Spinal cord (tissue), 9 donors: ENCODE measurements at regions not wholly inside any gene's neighbourhood (a gene's known extent, or its start where the extent isn't known, plus 50 kb on each side); places are given as distances from the start of the nearest gene placed in this dataset.

ENCODE experiments used
- DNase-seq, 6 donors: peaks; one replicate each; pipeline versions ENCODE4 v3.0.0 to v3.0.0-alpha.2; 2013 to 2015; ENCODE audit warnings: low spot score in 6 of 6, low read depth in 4 of 6
- H3K27ac ChIP-seq: one replicate; pipeline ENCODE4 v1.5.1; 2013; ENCODE audit warnings: low read depth, low read length, control low read depth
- H3K27me3 ChIP-seq: one replicate; pipeline ENCODE4 v1.6.1; 2013; ENCODE audit warnings: low read length; ENCODE audit not compliant: control insufficient read depth, insufficient read depth
- H3K36me3 ChIP-seq: one replicate; pipeline ENCODE4 v1.6.1; 2013; ENCODE audit warnings: low read length; ENCODE audit not compliant: control insufficient read depth, insufficient read depth
- H3K4me1 ChIP-seq: one replicate; pipeline ENCODE4 v1.6.1; 2013; ENCODE audit warnings: low read length; ENCODE audit not compliant: control insufficient read depth, insufficient read depth
- H3K4me3 ChIP-seq: one replicate; pipeline ENCODE4 v1.5.1; 2013; ENCODE audit warnings: low read depth, low read length, control low read depth
- H3K9me3 ChIP-seq: one replicate; pipeline ENCODE4 v1.6.1; 2013; ENCODE audit warnings: low read length; ENCODE audit not compliant: control insufficient read depth, insufficient read depth
- WGBS: methylation state at CpG from one replicate; pipeline ENCODE4 v1.1.5; 2013; ENCODE audit warnings: missing lambda C conversion rate; ENCODE audit not compliant: insufficient coverage; 5-methylcytosine and 5-hydroxymethylcytosine counted together
- donor health status: healthy.

GRCh38 chr6:153852034-153852433 is 187.0 kb upstream of the OPRM1 start:
- no peaks in the 10 kb centered on the region for H3K4me1 ChIP-seq
- no peak overlapping the region for H3K27ac ChIP-seq
- H3K4me3 ChIP-seq: no peak overlapping the region
- H3K27me3 ChIP-seq: no peaks in the 10 kb centered on the region
- DNase-seq: no peak
- WGBS: 71% methylated on average over 1 of the region's 3 CpGs
- H3K9me3 ChIP-seq: no peaks in the 10 kb centered on the region
- H3K36me3 ChIP-seq: no peaks in the 10 kb centered on the region

- WGBS: 100% methylated on average over 1 of the region's 1 CpG
- no peaks in the 10 kb centered on the region for H3K9me3 ChIP-seq
- H3K27ac ChIP-seq: no peak overlapping the region
- no peak overlapping the region for H3K4me3 ChIP-seq
- no peaks in the 10 kb centered on the region for H3K27me3 ChIP-seq
- peak in 1 of 6 donors; percentile 24 for DNase-seq
- H3K4me1 ChIP-seq: no peaks in the 10 kb centered on the region
- no peaks in the 10 kb centered on the region for H3K36me3 ChIP-seq
Measured at GRCh38 chr6:153849072-153849779, 189.8 kb upstream of the OPRM1 start.

- H3K27me3 ChIP-seq: no peaks in the 10 kb centered on the region
- no peak overlapping the region for H3K27ac ChIP-seq
- H3K36me3 ChIP-seq: no peaks in the 10 kb centered on the region
- DNase-seq: no peak
- no peaks in the 10 kb centered on the region for H3K4me1 ChIP-seq
- no CpG with 5 or more reads among the region's 4 CpGs for WGBS
- no peaks in the 10 kb centered on the region for H3K9me3 ChIP-seq
- no peak overlapping the region for H3K4me3 ChIP-seq
Measured at GRCh38 chr6:153843420-153843819, 195.6 kb upstream of the OPRM1 start.

- H3K27ac ChIP-seq: no peak overlapping the region
- no peak overlapping the region for H3K4me3 ChIP-seq
- H3K4me1 ChIP-seq: no peaks in the 10 kb centered on the region
- no peak for DNase-seq
- no peaks in the 10 kb centered on the region for H3K36me3 ChIP-seq
- no peaks in the 10 kb centered on the region for H3K9me3 ChIP-seq
- no peaks in the 10 kb centered on the region for H3K27me3 ChIP-seq
- 80% methylated on average over 5 of the region's 9 CpGs for WGBS
Measured at GRCh38 chr6:153842491-153842890, 196.5 kb upstream of the OPRM1 start.

GRCh38 chr6:153840039-153840850 is 198.8 kb upstream of the OPRM1 start:
- no peaks in the 10 kb centered on the region for H3K27me3 ChIP-seq
- DNase-seq: peak in 1 of 6 donors; percentile 56
- no peak overlapping the region for H3K4me3 ChIP-seq
- H3K9me3 ChIP-seq: no peaks in the 10 kb centered on the region
- H3K27ac ChIP-seq: no peak overlapping the region
- no peaks in the 10 kb centered on the region for H3K4me1 ChIP-seq
- WGBS: no CpG with 5 or more reads among the region's 3 CpGs
- H3K36me3 ChIP-seq: no peaks in the 10 kb centered on the region

GRCh38 chr6:153832543-153832942 is 206.5 kb upstream of the OPRM1 start:
- Histone ChIP-seq H3K27ac (no peak overlapping the region), H3K4me3 (no peak overlapping the region), H3K9me3 (no peaks in the 10 kb centered on the region), H3K27me3 (no peaks in the 10 kb centered on the region), H3K4me1 (no peaks in the 10 kb centered on the region), H3K36me3 (no peaks in the 10 kb centered on the region)
- DNase-seq: no peak
- WGBS: 90% methylated on average over 9 of the region's 9 CpGs

GRCh38 chr6:153831350-153832078 is 207.5 kb upstream of the OPRM1 start:
- Histone ChIP-seq H3K27ac (no peak overlapping the region), H3K4me1 (no peaks in the 10 kb centered on the region), H3K9me3 (no peaks in the 10 kb centered on the region), H3K36me3 (no peaks in the 10 kb centered on the region), H3K27me3 (no peaks in the 10 kb centered on the region), H3K4me3 (no peak overlapping the region)
- 32% methylated on average over 3 of the region's 5 CpGs for WGBS
- no peak for DNase-seq

GRCh38 chr6:153817173-153817572 is 221.9 kb upstream of the OPRM1 start:
- Histone ChIP-seq H3K27ac (no peak overlapping the region), H3K4me3 (no peak overlapping the region), H3K4me1 (no peaks in the 10 kb centered on the region), H3K27me3 (no peaks in the 10 kb centered on the region), H3K36me3 (no peaks in the 10 kb centered on the region), H3K9me3 (no peaks in the 10 kb centered on the region)
- WGBS: no CpG with 5 or more reads among the region's 3 CpGs
- DNase-seq: peak in 1 of 6 donors; percentile 12

GRCh38 chr6:153816366-153816765 is 222.7 kb upstream of the OPRM1 start:
- no peaks in the 10 kb centered on the region for H3K27me3 ChIP-seq
- WGBS: 80% methylated on average over 1 of the region's 3 CpGs
- H3K9me3 ChIP-seq: no peaks in the 10 kb centered on the region
- H3K27ac ChIP-seq: no peak overlapping the region
- H3K4me3 ChIP-seq: no peak overlapping the region
- no peaks in the 10 kb centered on the region for H3K36me3 ChIP-seq
- DNase-seq: peak in 1 of 6 donors; percentile 47
- H3K4me1 ChIP-seq: no peaks in the 10 kb centered on the region
